ENCODE measurements at regions not wholly inside any gene's neighbourhood (a gene's known extent, or its start where the extent isn't known, plus 50 kb on each side); places are given as distances from the start of the nearest gene placed in this dataset.

- TF ChIP-seq CTCF (IDR thresholded peaks at IDR 0.05) (no peak), POLR2AphosphoS5 (IDR thresholded peaks at IDR 0.05; ENCODE audit: insufficient read depth in 1 of 2, low read depth in 1 of 2) (no peak)
These were observed 267.5 kb upstream of the SP4 start for GRCh38 chr7:21160401-21160800.
